Lung (tissue), 11 donors: ENCODE measurements at regions not wholly inside any gene's neighbourhood (a gene's known extent, or its start where the extent isn't known, plus 50 kb on each side); places are given as distances from the start of the nearest gene placed in this dataset.

Experiments used
- ATAC-seq: fragments of 200-7000 bp; cut with Tn5 transposase; one replicate; pipeline ENCODE4 v1.9.1; 2020; ENCODE audit warnings: moderate number of reproducible peaks; ENCODE audit not compliant: insufficient read depth, low FRiP score
- DNase-seq, 3 donors: peaks; one replicate each; pipeline ENCODE4 v3.0.0-alpha.2; 2013 to 2017
- H3K27ac ChIP-seq, 2 donors: one replicate each; pipeline ENCODE4 v1.5.1; 2013; ENCODE audit warnings: mild to moderate bottlenecking in 2 of 2, moderate library complexity in 2 of 2, control low read depth in 1 of 2, inconsistent platforms in 1 of 2, low read depth in 1 of 2, low read length in 1 of 2
- H3K27me3 ChIP-seq, 3 donors: one replicate each; pipeline ENCODE4 v1.5.1; 2013; ENCODE audit warnings: low read length in 2 of 3; ENCODE audit not compliant: control insufficient read depth in 3 of 3, insufficient read depth in 3 of 3
- H3K36me3 ChIP-seq, 4 donors: one replicate each; pipeline ENCODE4 v1.5.1; 2013; ENCODE audit warnings: low read length in 4 of 4, mild to moderate bottlenecking in 1 of 4, moderate library complexity in 1 of 4; ENCODE audit not compliant: control insufficient read depth in 4 of 4, insufficient read depth in 4 of 4
- H3K4me1 ChIP-seq, 5 donors: one replicate each; pipeline ENCODE4 v1.5.1; 2013; ENCODE audit warnings: low read length in 5 of 5, mild to moderate bottlenecking in 2 of 5, moderate library complexity in 1 of 5; ENCODE audit not compliant: control insufficient read depth in 5 of 5, insufficient read depth in 5 of 5
- H3K4me3 ChIP-seq: one replicate; pipeline ENCODE4 v1.5.1; 2013; ENCODE audit warnings: mild to moderate bottlenecking, control low read depth, moderate library complexity
- H3K9ac ChIP-seq, 2 donors: one replicate each; pipeline ENCODE4 v1.5.1; 2013; ENCODE audit warnings: low read length in 2 of 2, control low read depth in 1 of 2; ENCODE audit not compliant: insufficient read depth in 1 of 2
- H3K9me3 ChIP-seq, 4 donors: one replicate each; pipeline ENCODE4 v1.5.1; 2013; ENCODE audit warnings: low read length in 3 of 4, mild to moderate bottlenecking in 1 of 4, moderate library complexity in 1 of 4; ENCODE audit not compliant: control insufficient read depth in 4 of 4, insufficient read depth in 3 of 4
- CTCF ChIP-seq: IDR thresholded peaks from 2 replicates; pipeline ENCODE4 v1.5.1; 2012; ENCODE audit warnings: mild to moderate bottlenecking; ENCODE audit errors: control extremely low read depth, extremely low read depth
- WGBS, 2 donors: extraction: QIAGEN DNeasy Blood & Tissue Kit; methylation state at CpG; one replicate each; pipeline ENCODE4 v1.1.7; 2013; 5-methylcytosine and 5-hydroxymethylcytosine counted together
- donor health status: control.
- donor health status: control.
- donor health status: Bipolar disorder and iron deficiency.
- donor health status: healthy.
- donor health status: DM: yes; HTN: yes; CAD: no.

- Histone ChIP-seq H3K4me3 (no peak overlapping the region), H3K27me3 (no peaks in the 10 kb centered on the region), H3K36me3 (no peaks in the 10 kb centered on the region), H3K9me3 (no peaks in the 10 kb centered on the region), H3K9ac (no peak overlapping the region), H3K27ac (no peak overlapping the region), H3K4me1 (peaks cover 0 to 3% (median 0%) of the 10 kb centered on the region in 5 donors)
- 79 to 94% methylated on average over 2 of the region's 2 CpGs for WGBS, 2 donors
- ATAC-seq (no peak), DNase-seq (peak in 1 of 3 donors; percentile 38)
- no peak for TF ChIP-seq CTCF
Measured at GRCh38 chr2:145123606-145124005, 603.7 kb upstream of the ZEB2 start.

- Histone ChIP-seq H3K36me3 (no peaks in the 10 kb centered on the region), H3K4me3 (no peak overlapping the region), H3K9ac (no peak overlapping the region), H3K27me3 (no peaks in the 10 kb centered on the region), H3K9me3 (no peaks in the 10 kb centered on the region), H3K27ac (no peak overlapping the region), H3K4me1 (peaks cover 0 to 14% (median 6%) of the 10 kb centered on the region in 5 donors)
- 81 to 96% methylated on average over 1 of the region's 1 CpG for WGBS, 2 donors
- ATAC-seq (no peak), DNase-seq (no peak)
- no peak for TF ChIP-seq CTCF
Measured at GRCh38 chr2:145119225-145119624, 599.3 kb upstream of the ZEB2 start.

- Histone ChIP-seq H3K4me1 (peaks cover 0 to 19% (median 8%) of the 10 kb centered on the region in 5 donors), H3K36me3 (no peaks in the 10 kb centered on the region), H3K9me3 (no peaks in the 10 kb centered on the region), H3K9ac (no peak overlapping the region), H3K27me3 (no peaks in the 10 kb centered on the region), H3K27ac (no peak overlapping the region), H3K4me3 (no peak overlapping the region)
- WGBS, 2 donors, result 73 to 88% methylated on average over 5 of the region's 5 CpGs
- ATAC-seq, result no peak
- no peak for TF ChIP-seq CTCF
- peak in 1 of 3 donors; percentile 13 for DNase-seq
Measured at GRCh38 chr2:145116834-145117725, 597.2 kb upstream of the ZEB2 start.
